ENCODE measurements at regions not wholly inside any gene's neighbourhood (a gene's known extent, or its start where the extent isn't known, plus 50 kb on each side); places are given as distances from the start of the nearest gene placed in this dataset.

GRCh38 chr2:18856765-18857164 lies 267.4 kb upstream of the NT5C1B start:
- TF ChIP-seq CTCF (IDR thresholded peaks at IDR 0.05; ENCODE audit: borderline replicate concordance, extremely low read depth, low read length, poor library complexity, severe bottlenecking) (no peak), EZH2 (IDR thresholded peaks at IDR 0.05; ENCODE audit: borderline replicate concordance, low read depth, low read length, severe bottlenecking) (no peak)
